GM23248 (cell line): ENCODE measurements at regions not wholly inside any gene's neighbourhood (a gene's known extent, or its start where the extent isn't known, plus 50 kb on each side); places are given as distances from the start of the nearest gene placed in this dataset.

Source experiments
- DNase-seq: peaks from one replicate; pipeline ENCODE4 v3.0.0-alpha.2; 2015
- H2AFZ ChIP-seq: fragments of 200-600 bp; sonication (generic); 2 replicates; pipeline ENCODE4 v1.6.1; 2016; ENCODE audit warnings: antibody characterized with exemption
- H3F3A ChIP-seq: fragments of 200-600 bp; sonication (generic); 2 replicates; pipeline ENCODE4 v1.6.1; 2016; ENCODE audit warnings: mild to moderate bottlenecking, antibody characterized with exemption, mixed run types; ENCODE audit not compliant: insufficient read depth
- H3K27ac ChIP-seq: fragments of 200-600 bp; sonication (generic); 2 replicates; pipeline ENCODE4 v1.5.1; 2016; ENCODE audit warnings: mild to moderate bottlenecking
- H3K27me3 ChIP-seq: fragments of 200-600 bp; sonication (generic); replicated peaks from 2 replicates; pipeline ENCODE4 v1.6.1; 2016; ENCODE audit warnings: mild to moderate bottlenecking; ENCODE audit not compliant: insufficient read depth
- H3K36me3 ChIP-seq: fragments of 200-600 bp; sonication (generic); 2 replicates; pipeline ENCODE4 v1.6.1; 2016; ENCODE audit warnings: low read depth, mild to moderate bottlenecking
- H3K4me1 ChIP-seq: fragments of 200-600 bp; sonication (generic); 2 replicates; pipeline ENCODE4 v1.6.1; 2016; ENCODE audit warnings: mild to moderate bottlenecking; ENCODE audit not compliant: insufficient read depth
- H3K4me2 ChIP-seq: fragments of 200-600 bp; sonication (generic); one replicate; pipeline ENCODE4 v1.6.1; 2016; ENCODE audit warnings: mild to moderate bottlenecking; ENCODE audit not compliant: unreplicated experiment
- H3K4me3 ChIP-seq: fragments of 200-600 bp; sonication (generic); 2 replicates; pipeline ENCODE4 v1.5.1; 2016; ENCODE audit warnings: mild to moderate bottlenecking
- H3K79me2 ChIP-seq: fragments of 200-600 bp; sonication (generic); 2 replicates; pipeline ENCODE4 v1.6.1; 2016; ENCODE audit warnings: mild to moderate bottlenecking; ENCODE audit not compliant: insufficient read depth
- H3K9ac ChIP-seq: fragments of 200-600 bp; sonication (generic); 2 replicates; pipeline ENCODE4 v1.6.1; 2016; ENCODE audit warnings: mild to moderate bottlenecking
- H3K9me2 ChIP-seq: fragments of 200-600 bp; sonication (generic); 2 replicates; pipeline ENCODE4 v1.6.1; 2016; ENCODE audit warnings: mixed run types, mild to moderate bottlenecking, moderate library complexity; ENCODE audit not compliant: insufficient read depth
- H3K9me3 ChIP-seq: fragments of 200-600 bp; sonication (generic); one replicate; pipeline ENCODE4 v1.6.1; 2017; ENCODE audit warnings: low read depth
- H4K20me1 ChIP-seq: fragments of 200-600 bp; sonication (generic); 2 replicates; pipeline ENCODE4 v1.6.0; 2016; ENCODE audit not compliant: insufficient read depth
- EZH2 ChIP-seq: fragments of 200-600 bp; sonication (generic); IDR thresholded peaks from 2 replicates; pipeline ENCODE4 v1.6.1; 2018; ENCODE audit warnings: antibody characterized with exemption, mild to moderate bottlenecking; ENCODE audit not compliant: insufficient read depth, poor library complexity, severe bottlenecking
- EZH2phosphoT487 ChIP-seq: fragments of 200-600 bp; sonication (generic); IDR thresholded peaks from 2 replicates; pipeline ENCODE4 v1.6.1; 2018; ENCODE audit warnings: antibody characterized with exemption, moderate library complexity, mild to moderate bottlenecking, low read depth; ENCODE audit not compliant: insufficient read depth
- WGBS, 2 experiments: methylation state at CpG; one replicate each; pipeline ENCODE4 v1.1.6; 2015 to 2017; ENCODE audit warnings: low lambda C conversion rate in 2 of 2, low coverage in 1 of 2; ENCODE audit errors: missing lambda C conversion rate in 2 of 2; 5-methylcytosine and 5-hydroxymethylcytosine counted together
- in situ Hi-C: fragments of 300-500 bp; cut with MboI; formaldehyde crosslinking; loops from 2 replicates; pipeline ENCODE4 v1.15.0; 2020

- Histone ChIP-seq H4K20me1 (no peaks in the 10 kb centered on the region), H3K79me2 (no peaks in the 10 kb centered on the region), H3K27me3 (no peaks in the 10 kb centered on the region), H3K36me3 (no peaks in the 10 kb centered on the region; the same call in 1 of the 2 replicates), H3K4me3 (no peak overlapping the region), H3K27ac (no peak overlapping the region), H3K4me1 (peaks cover 24% of the 10 kb centered on the region), H3K9ac (no peak overlapping the region), H3K9me3 (no peaks in the 10 kb centered on the region), H3F3A (peaks cover 28% of the 10 kb centered on the region), H2AFZ (no peak overlapping the region), H3K9me2 (no peaks in the 10 kb centered on the region), H3K4me2 (no peak overlapping the region)
- in situ Hi-C loops = no loop called here
- DNase-seq = no peak
- 96 to 99% methylated on average over 4 of the region's 4 CpGs for WGBS, 2 experiments
- TF ChIP-seq EZH2phosphoT487 (no peak), EZH2 (no peak)
Measured at GRCh38 chr15:62822228-62822627, 220.3 kb upstream of the TPM1 start.

GRCh38 chr15:62823561-62823960 lies 219.0 kb upstream of the TPM1 start:
- H3K36me3 ChIP-seq = no peaks in the 10 kb centered on the region; the same call in 1 of the 2 replicates
- no peak overlapping the region for H3K9ac ChIP-seq
- H3K79me2 ChIP-seq = no peaks in the 10 kb centered on the region
- no peak overlapping the region for H2AFZ ChIP-seq
- H3K4me3 ChIP-seq = peak overlapping the region; percentile 8; the same call in 1 of the 2 replicates
- H3K9me3 ChIP-seq = no peaks in the 10 kb centered on the region
- H4K20me1 ChIP-seq = no peaks in the 10 kb centered on the region
- in situ Hi-C loops = no loop called here
- peaks cover 24% of the 10 kb centered on the region for H3K4me1 ChIP-seq
- H3F3A ChIP-seq = peaks cover 28% of the 10 kb centered on the region
- peak overlapping the region; percentile 17 for H3K4me2 ChIP-seq
- no peaks in the 10 kb centered on the region for H3K27me3 ChIP-seq
- H3K9me2 ChIP-seq = no peaks in the 10 kb centered on the region
- WGBS, 2 experiments = 92 to 93% methylated on average over 8 of the region's 8 CpGs
- TF ChIP-seq EZH2phosphoT487 (no peak), EZH2 (no peak)
- H3K27ac ChIP-seq = peak overlapping the region; percentile 59
- DNase-seq = no peak

- H3K4me3 ChIP-seq = peak overlapping the region; percentile 8; the same call in 1 of the 2 replicates
- H3F3A ChIP-seq = peaks cover 28% of the 10 kb centered on the region
- no peaks in the 10 kb centered on the region for H3K27me3 ChIP-seq
- WGBS, 2 experiments = 45 to 50% methylated on average over 2 of the region's 2 CpGs
- no peaks in the 10 kb centered on the region for H3K9me2 ChIP-seq
- H3K9me3 ChIP-seq = no peaks in the 10 kb centered on the region
- TF ChIP-seq EZH2 = no peak
- TF ChIP-seq EZH2phosphoT487 = no peak
- H2AFZ ChIP-seq = no peak overlapping the region
- peak overlapping the region; percentile 59 for H3K27ac ChIP-seq
- peak; percentile 87 for DNase-seq
- H3K36me3 ChIP-seq = no peaks in the 10 kb centered on the region; the same call in 1 of the 2 replicates
- in situ Hi-C loops = no loop called here
- H3K4me2 ChIP-seq = peak overlapping the region; percentile 17
- peaks cover 24% of the 10 kb centered on the region for H3K4me1 ChIP-seq
- H3K79me2 ChIP-seq = no peaks in the 10 kb centered on the region
- H3K9ac ChIP-seq = peak overlapping the region; percentile 8; the same call in 1 of the 2 replicates
- H4K20me1 ChIP-seq = no peaks in the 10 kb centered on the region
Measured at GRCh38 chr15:62824111-62825015, 218.2 kb upstream of the TPM1 start.

GRCh38 chr15:62825191-62825590 lies 217.4 kb upstream of the TPM1 start:
- H3K27me3 ChIP-seq = no peaks in the 10 kb centered on the region
- in situ Hi-C loops = no loop called here

More at GRCh38 chr15:62825191-62825590, 217.4 kb upstream of the TPM1 start:
- H3K9me3 ChIP-seq = no peaks in the 10 kb centered on the region
- no peak overlapping the region for H3K4me2 ChIP-seq
- no peak overlapping the region for H2AFZ ChIP-seq
- H3K9me2 ChIP-seq = peaks cover 3% of the 10 kb centered on the region; the same call in 1 of the 2 replicates
- no peak for TF ChIP-seq EZH2
- no peak for TF ChIP-seq EZH2phosphoT487
- no peaks in the 10 kb centered on the region; the same call in 1 of the 2 replicates for H3K36me3 ChIP-seq
- peaks cover 24% of the 10 kb centered on the region for H3K4me1 ChIP-seq
- DNase-seq = no peak
- no peak overlapping the region for H3K4me3 ChIP-seq
- H3K9ac ChIP-seq = no peak overlapping the region
- no peak overlapping the region for H3K27ac ChIP-seq
- no peaks in the 10 kb centered on the region for H3K79me2 ChIP-seq
- H4K20me1 ChIP-seq = no peaks in the 10 kb centered on the region
- 70 to 73% methylated on average over 4 of the region's 4 CpGs for WGBS, 2 experiments
- H3F3A ChIP-seq = peaks cover 28% of the 10 kb centered on the region
